SU-DHL-6 (cell line): ENCODE measurements at regions not wholly inside any gene's neighbourhood (a gene's known extent, or its start where the extent isn't known, plus 50 kb on each side); places are given as distances from the start of the nearest gene placed in this dataset.

Experiments used
- H2AFZ ChIP-seq: fragments of 200-600 bp; sonication (generic); 2 replicates; pipeline ENCODE4 v1.6.1; 2014; ENCODE audit warnings: low read depth, mild to moderate bottlenecking, moderate library complexity, mixed read lengths, antibody characterized with exemption, low read length; ENCODE audit not compliant: severe bottlenecking
- H3F3A ChIP-seq: fragments of 200-600 bp; shearing (Covaris generic); 2 replicates; pipeline ENCODE4 v1.6.0; 2016; ENCODE audit warnings: antibody characterized with exemption, mild to moderate bottlenecking; ENCODE audit not compliant: insufficient read depth
- H3K27ac ChIP-seq: fragments of 200-600 bp; sonication (generic); 2 replicates; pipeline ENCODE4 v1.5.1; 2016; ENCODE audit warnings: low read depth, mild to moderate bottlenecking, low read length, moderate library complexity, mixed read lengths
- H3K27me3 ChIP-seq: fragments of 200-600 bp; sonication (generic), shearing (Covaris generic); 2 replicates; pipeline ENCODE4 v1.6.0; 2014; ENCODE audit warnings: mild to moderate bottlenecking, low read length
- H3K36me3 ChIP-seq: fragments of 200-600 bp; sonication (generic); 2 replicates; pipeline ENCODE4 v1.6.1; 2014; ENCODE audit warnings: mild to moderate bottlenecking, low read length, mixed read lengths
- H3K4me2 ChIP-seq: fragments of 300-600, 200-600 bp; shearing (Covaris generic), sonication (generic); 2 replicates; pipeline ENCODE4 v1.6.0; 2014; ENCODE audit warnings: low read length, low read depth, mild to moderate bottlenecking; ENCODE audit not compliant: poor library complexity, severe bottlenecking
- H3K4me3 ChIP-seq: fragments of 200-600 bp; sonication (generic); 2 replicates; pipeline ENCODE4 v1.5.1; 2014; ENCODE audit warnings: antibody characterized with exemption, low read length, mild to moderate bottlenecking, mixed read lengths; ENCODE audit not compliant: insufficient read depth, poor library complexity, severe bottlenecking
- H3K79me2 ChIP-seq: fragments of 200-600 bp; sonication (generic); 2 replicates; pipeline ENCODE4 v1.6.1; 2014; ENCODE audit warnings: mild to moderate bottlenecking, low read length, moderate library complexity; ENCODE audit not compliant: insufficient read depth
- H3K9ac ChIP-seq: fragments of 200-600 bp; sonication (generic); 2 replicates; pipeline ENCODE4 v1.7.0; 2014; ENCODE audit warnings: mild to moderate bottlenecking, low read length
- H3K9me2 ChIP-seq: fragments of 200-600 bp; sonication (generic); replicated peaks from 2 replicates; pipeline ENCODE4 v1.6.1; 2014; ENCODE audit warnings: low read length; ENCODE audit not compliant: insufficient read depth
- H3K9me3 ChIP-seq: fragments of 200-600 bp; sonication (generic); 2 replicates; pipeline ENCODE4 v1.6.1; 2014; ENCODE audit warnings: low read length, mixed read lengths; ENCODE audit not compliant: insufficient read depth
- H4K20me1 ChIP-seq: fragments of 200-600 bp; sonication (generic); 2 replicates; pipeline ENCODE4 v1.6.1; 2014; ENCODE audit warnings: low read depth, mild to moderate bottlenecking, antibody characterized with exemption, low read length, moderate library complexity, mixed read lengths
- CTCF ChIP-seq: fragments of 200-600 bp; sonication (generic); IDR thresholded peaks from one replicate; pipeline ENCODE4 v1.5.1; 2017; ENCODE audit warnings: antibody characterized with exemption, mild to moderate bottlenecking, low read length, moderate library complexity; ENCODE audit not compliant: insufficient read depth, poor library complexity, severe bottlenecking
- EZH2phosphoT487 ChIP-seq: fragments of 200-600 bp; sonication (generic), shearing (Covaris generic); conservative IDR thresholded peaks from 2 replicates; pipeline ENCODE4 v1.6.1; 2018; ENCODE audit warnings: mild to moderate bottlenecking, antibody characterized with exemption, low read length, moderate library complexity, mixed read lengths

GRCh38 chr14:97196336-97196735, 399.2 kb downstream of the VRK1 start:
- no peak overlapping the region for H3K9ac ChIP-seq
- H2AFZ ChIP-seq = no peak overlapping the region
- H3K4me2 ChIP-seq = no peak overlapping the region
- H3K79me2 ChIP-seq = no peaks in the 10 kb centered on the region
- no peaks in the 10 kb centered on the region for H3K36me3 ChIP-seq
- H3K4me3 ChIP-seq = no peak overlapping the region
- H3K27me3 ChIP-seq = no peaks in the 10 kb centered on the region
- no peaks in the 10 kb centered on the region for H3K9me3 ChIP-seq
- TF ChIP-seq EZH2phosphoT487 = no peak
- TF ChIP-seq CTCF = no peak
- H3K27ac ChIP-seq = no peak overlapping the region
- no peaks in the 10 kb centered on the region for H4K20me1 ChIP-seq
- H3F3A ChIP-seq = no peaks in the 10 kb centered on the region
- H3K9me2 ChIP-seq = no peaks in the 10 kb centered on the region

- Histone ChIP-seq H2AFZ (no peak overlapping the region), H3K27me3 (no peaks in the 10 kb centered on the region), H3K27ac (no peak overlapping the region), H3F3A (no peaks in the 10 kb centered on the region), H4K20me1 (no peaks in the 10 kb centered on the region), H3K9me2 (no peaks in the 10 kb centered on the region), H3K36me3 (no peaks in the 10 kb centered on the region), H3K9me3 (no peaks in the 10 kb centered on the region), H3K79me2 (no peaks in the 10 kb centered on the region), H3K4me2 (no peak overlapping the region), H3K9ac (no peak overlapping the region), H3K4me3 (no peak overlapping the region)
- TF ChIP-seq CTCF = no peak
- no peak for TF ChIP-seq EZH2phosphoT487
These were observed 401.6 kb downstream of the VRK1 start for GRCh38 chr14:97198813-97199212.

- Histone ChIP-seq H4K20me1 (no peaks in the 10 kb centered on the region), H3K4me2 (no peak overlapping the region), H3K36me3 (no peaks in the 10 kb centered on the region), H3K79me2 (no peaks in the 10 kb centered on the region), H2AFZ (no peak overlapping the region), H3F3A (no peaks in the 10 kb centered on the region), H3K9me3 (no peaks in the 10 kb centered on the region), H3K9ac (no peak overlapping the region), H3K27ac (no peak overlapping the region), H3K9me2 (no peaks in the 10 kb centered on the region), H3K27me3 (no peaks in the 10 kb centered on the region), H3K4me3 (no peak overlapping the region)
- TF ChIP-seq EZH2phosphoT487 (no peak), CTCF (no peak)
These were observed 403.1 kb downstream of the VRK1 start for GRCh38 chr14:97200245-97200644.
